ENCODE measurements at regions not wholly inside any gene's neighbourhood (a gene's known extent, or its start where the extent isn't known, plus 50 kb on each side); places are given as distances from the start of the nearest gene placed in this dataset.

DNA sequence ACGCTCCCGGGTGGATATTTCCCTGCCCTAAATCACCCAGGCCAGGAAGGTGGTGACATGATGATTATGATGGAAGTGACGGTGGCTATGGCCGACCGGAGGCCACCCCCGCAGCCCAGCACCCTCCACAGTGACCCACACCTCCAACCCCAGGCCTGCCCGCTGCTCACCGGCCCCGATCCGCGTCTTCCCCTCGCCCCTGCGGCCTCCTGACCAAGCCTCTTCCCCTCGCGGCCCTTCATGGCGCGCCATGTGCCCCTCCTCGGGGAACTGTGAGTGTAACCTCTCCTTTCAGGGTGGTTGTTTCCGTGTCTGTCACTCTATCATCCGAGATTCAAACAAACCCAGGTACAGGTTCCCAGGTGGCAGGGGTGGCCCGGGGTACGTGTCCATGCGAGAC lies 78.3 kb downstream of the UNCX start:
- TF ChIP-seq, protein P1, sequence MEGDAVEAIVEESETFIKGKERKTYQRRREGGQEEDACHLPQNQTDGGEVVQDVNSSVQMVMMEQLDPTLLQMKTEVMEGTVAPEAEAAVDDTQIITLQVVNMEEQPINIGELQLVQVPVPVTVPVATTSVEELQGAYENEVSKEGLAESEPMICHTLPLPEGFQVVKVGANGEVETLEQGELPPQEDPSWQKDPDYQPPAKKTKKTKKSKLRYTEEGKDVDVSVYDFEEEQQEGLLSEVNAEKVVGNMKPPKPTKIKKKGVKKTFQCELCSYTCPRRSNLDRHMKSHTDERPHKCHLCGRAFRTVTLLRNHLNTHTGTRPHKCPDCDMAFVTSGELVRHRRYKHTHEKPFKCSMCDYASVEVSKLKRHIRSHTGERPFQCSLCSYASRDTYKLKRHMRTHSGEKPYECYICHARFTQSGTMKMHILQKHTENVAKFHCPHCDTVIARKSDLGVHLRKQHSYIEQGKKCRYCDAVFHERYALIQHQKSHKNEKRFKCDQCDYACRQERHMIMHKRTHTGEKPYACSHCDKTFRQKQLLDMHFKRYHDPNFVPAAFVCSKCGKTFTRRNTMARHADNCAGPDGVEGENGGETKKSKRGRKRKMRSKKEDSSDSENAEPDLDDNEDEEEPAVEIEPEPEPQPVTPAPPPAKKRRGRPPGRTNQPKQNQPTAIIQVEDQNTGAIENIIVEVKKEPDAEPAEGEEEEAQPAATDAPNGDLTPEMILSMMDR (IDR thresholded peaks at IDR 0.05) = no peak
- H3K36me3 Mint-ChIP-seq (ENCODE audit: low read depth) = no peaks in the 10 kb centered on the region
- H3K4me3 Mint-ChIP-seq = no peak overlapping the region
- no peak for DNase-seq
- peaks cover 11% of the 10 kb centered on the region for H3K27me3 Mint-ChIP-seq (ENCODE audit: insufficient read depth)
- no peak overlapping the region for H3K27ac Mint-ChIP-seq
- no peaks in the 10 kb centered on the region for H3K4me1 Mint-ChIP-seq (ENCODE audit: low read depth)
- no peaks in the 10 kb centered on the region for H3K9me3 Mint-ChIP-seq

DNA sequence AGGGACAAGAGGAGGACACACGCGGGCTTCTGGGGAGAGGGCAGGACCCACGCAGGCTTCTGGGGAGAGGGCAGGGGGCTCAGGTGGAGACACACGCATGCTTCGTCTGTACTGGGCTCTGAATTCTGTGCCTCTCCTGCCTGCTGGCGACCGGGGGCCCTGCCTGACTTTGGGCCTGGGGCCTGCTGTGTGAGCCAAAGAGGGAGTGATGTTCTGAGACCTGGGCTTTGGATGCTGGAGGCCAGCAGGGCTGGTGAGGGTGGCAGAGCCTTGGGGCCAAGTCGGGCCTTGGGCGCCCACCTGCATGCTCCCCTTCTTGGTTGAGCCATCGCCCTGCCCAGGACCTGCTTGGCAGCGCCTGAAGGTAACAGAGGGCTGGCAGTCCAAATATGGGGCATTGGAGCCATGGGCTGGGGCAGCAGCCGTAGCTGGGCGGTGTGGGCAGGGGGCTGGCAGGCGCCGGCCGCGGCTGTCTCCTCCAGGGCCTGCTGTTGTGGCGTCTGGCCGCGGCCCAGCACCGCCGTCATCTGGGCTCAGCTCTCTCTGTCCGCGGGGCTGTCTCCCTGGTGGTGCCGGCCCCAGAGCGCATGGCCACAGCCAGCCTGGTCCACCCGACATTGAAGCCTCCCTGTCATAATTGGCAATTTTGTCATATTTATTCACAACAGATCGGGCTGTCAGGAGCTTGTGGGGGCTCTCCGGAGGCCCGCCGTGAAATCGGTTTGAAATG lies 78.9 kb downstream of the UNCX start:
- no peak for DNase-seq
- no peak overlapping the region for H3K27ac Mint-ChIP-seq
- no peaks in the 10 kb centered on the region for H3K36me3 Mint-ChIP-seq (ENCODE audit: low read depth)
- H3K4me1 Mint-ChIP-seq (ENCODE audit: low read depth) = no peaks in the 10 kb centered on the region
- H3K9me3 Mint-ChIP-seq = no peaks in the 10 kb centered on the region
- H3K27me3 Mint-ChIP-seq (ENCODE audit: insufficient read depth) = peaks cover 11% of the 10 kb centered on the region
- no peak overlapping the region for H3K4me3 Mint-ChIP-seq
- TF ChIP-seq, protein P1 (IDR thresholded peaks at IDR 0.05) = no peak

DNA sequence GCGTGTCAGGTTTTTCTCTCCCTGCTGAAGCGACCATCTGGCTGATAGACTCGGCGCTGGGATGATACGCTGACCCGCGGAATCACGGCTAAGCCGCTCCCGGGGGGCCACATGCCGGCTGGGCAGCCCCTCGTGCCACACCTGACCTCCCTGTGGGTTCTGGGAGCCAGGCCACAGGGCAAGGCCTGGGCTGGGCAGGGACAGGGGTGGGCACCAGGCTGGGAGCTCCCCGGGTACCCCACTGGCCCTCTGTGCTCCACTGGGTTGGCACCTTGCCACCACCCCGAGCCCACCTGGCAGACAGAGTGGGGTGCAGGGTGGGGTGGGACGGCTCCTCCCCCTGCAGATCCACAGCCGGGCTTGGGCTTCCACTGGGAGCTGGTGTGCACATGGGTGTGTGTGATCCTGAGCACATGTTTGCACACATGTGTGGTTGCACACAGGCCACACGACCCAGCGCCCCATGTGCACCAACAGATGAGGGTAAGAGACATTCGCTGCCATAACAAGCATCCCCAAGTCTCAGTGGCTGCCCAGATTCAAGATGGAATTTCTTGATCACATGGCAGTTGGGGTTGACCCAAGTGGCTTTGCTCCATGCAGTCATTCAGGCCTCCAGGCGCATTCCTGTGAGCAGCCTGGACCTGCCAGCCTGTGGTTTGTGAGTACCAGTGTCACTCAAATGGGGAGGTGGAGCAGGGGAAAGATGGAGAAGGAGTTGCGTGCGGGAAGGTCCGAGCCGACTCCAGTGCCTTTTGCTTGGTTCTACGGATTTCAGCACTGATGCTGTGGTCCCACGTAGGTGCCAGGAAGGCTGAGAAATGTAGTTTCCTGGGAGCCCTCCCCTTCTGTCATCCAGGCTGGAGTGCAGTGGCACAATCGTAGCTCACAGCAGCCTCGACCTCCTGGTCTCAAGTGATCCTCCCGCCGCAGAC lies 79.7 kb downstream of the UNCX start:
- H3K36me3 Mint-ChIP-seq (ENCODE audit: low read depth) = no peaks in the 10 kb centered on the region
- H3K4me3 Mint-ChIP-seq = no peak overlapping the region
- no peak for DNase-seq
- no peaks in the 10 kb centered on the region for H3K4me1 Mint-ChIP-seq (ENCODE audit: low read depth)
- H3K27me3 Mint-ChIP-seq (ENCODE audit: insufficient read depth) = peaks cover 14% of the 10 kb centered on the region
- H3K27ac Mint-ChIP-seq = no peak overlapping the region
- TF ChIP-seq, protein P1 (IDR thresholded peaks at IDR 0.05) = no peak
- H3K9me3 Mint-ChIP-seq = no peaks in the 10 kb centered on the region

DNA sequence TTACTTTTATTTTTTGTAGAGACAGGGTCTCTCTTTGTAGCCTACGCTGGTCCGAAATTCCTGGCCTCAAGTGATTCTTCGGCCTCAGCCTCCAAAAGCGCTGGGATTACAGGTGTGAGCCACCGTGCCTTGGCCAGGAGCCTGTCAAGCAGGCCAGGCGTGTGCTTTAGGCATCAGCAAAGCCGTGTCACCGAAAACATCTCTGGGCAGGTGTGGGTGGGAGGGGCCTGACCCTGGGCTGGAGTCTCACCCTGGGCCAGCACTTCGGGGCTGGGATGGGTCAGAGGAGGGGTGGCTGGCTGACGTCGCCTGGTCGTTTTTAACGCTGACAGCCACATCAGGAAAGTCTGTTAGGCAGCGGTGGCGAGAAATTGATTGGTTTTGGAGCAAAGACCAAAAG lies 80.9 kb downstream of the UNCX start:
- no peak for DNase-seq
- Mint-ChIP-seq H3K4me3 (no peak overlapping the region), H3K36me3 (ENCODE audit: low read depth) (no peaks in the 10 kb centered on the region), H3K4me1 (ENCODE audit: low read depth) (no peaks in the 10 kb centered on the region), H3K9me3 (no peaks in the 10 kb centered on the region), H3K27ac (no peak overlapping the region), H3K27me3 (ENCODE audit: insufficient read depth) (peaks cover 6% of the 10 kb centered on the region)
- TF ChIP-seq, protein P1 (IDR thresholded peaks at IDR 0.05) = no peak

DNA sequence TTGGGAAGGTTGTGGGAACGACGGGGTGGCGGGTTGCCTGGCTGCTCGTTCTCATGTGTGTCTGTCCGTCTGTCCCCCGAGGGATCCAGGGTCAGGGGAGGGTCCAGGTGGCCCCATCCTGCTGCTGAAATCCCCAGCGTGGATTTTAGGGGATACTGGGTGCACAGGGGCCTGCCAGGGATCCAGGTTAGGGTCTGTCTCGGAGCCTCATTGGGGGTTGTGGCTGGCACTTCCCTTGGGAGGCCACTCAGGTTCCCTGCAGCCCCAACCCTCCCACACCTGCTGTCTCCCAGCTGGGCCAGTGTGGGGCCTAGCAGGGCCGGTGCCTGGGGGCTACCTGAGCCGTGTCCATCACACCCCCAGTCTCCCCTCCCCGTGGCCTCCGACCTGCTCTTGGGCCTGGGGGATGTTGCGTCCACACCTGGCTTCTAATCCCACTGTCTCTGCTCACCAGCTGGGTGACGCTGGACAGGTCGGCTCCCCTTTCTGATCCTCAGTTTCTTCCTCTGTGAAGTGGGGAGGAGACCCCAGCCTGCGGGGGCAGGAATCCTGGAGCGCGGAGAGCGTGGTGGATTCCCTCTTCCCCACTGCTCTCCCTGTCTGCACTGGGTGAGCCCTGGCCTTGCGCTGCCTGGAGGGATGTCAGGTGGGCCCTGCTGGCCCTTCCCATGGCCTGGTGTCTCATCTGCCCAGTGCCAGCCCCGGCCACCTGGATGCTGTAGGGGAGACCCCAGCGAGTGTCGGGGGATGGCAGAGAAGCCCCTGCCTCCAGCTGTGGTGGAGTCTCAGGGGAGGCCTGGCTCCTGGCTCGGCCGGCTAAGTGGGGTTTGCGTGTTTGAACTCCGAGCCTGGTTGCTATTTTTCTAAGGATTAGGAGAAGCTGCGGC lies 81.6 kb downstream of the UNCX start:
- TF ChIP-seq, protein P1 (IDR thresholded peaks at IDR 0.05) = no peak
- Mint-ChIP-seq H3K9me3 (no peaks in the 10 kb centered on the region), H3K36me3 (ENCODE audit: low read depth) (no peaks in the 10 kb centered on the region), H3K27ac (no peak overlapping the region), H3K4me3 (no peak overlapping the region), H3K27me3 (ENCODE audit: insufficient read depth) (peaks cover 6% of the 10 kb centered on the region), H3K4me1 (ENCODE audit: low read depth) (no peaks in the 10 kb centered on the region)
- DNase-seq = no peak
